Heart left ventricle (tissue), 13 donors: ENCODE measurements at regions not wholly inside any gene's neighbourhood (a gene's known extent, or its start where the extent isn't known, plus 50 kb on each side); places are given as distances from the start of the nearest gene placed in this dataset.

Experiments used
- POLR2A ChIP-seq, 2 donors: fragments of 450-650 bp; IDR thresholded peaks; one replicate each; pipeline ENCODE4 v1.6.1; 2017; ENCODE audit warnings: antibody characterized with exemption in 2 of 2, mild to moderate bottlenecking in 2 of 2, moderate library complexity in 2 of 2
- TF ChIP-seq, protein P1 (sequence below), 12 donors: fragments of 200-600 bp; sonication (generic) in 4 of 12; IDR thresholded peaks; one replicate each; pipeline versions ENCODE4 v1.5.0 to v1.8.0; 2018 to 2022; ENCODE audit warnings: antibody characterized with exemption in 12 of 12, mild to moderate bottlenecking in 5 of 12
- donor health status: ischemic (EF 13 %, LVEDD 7.1; RV severe dilation, severe dysfunction).
- donor health status: DM: no; HTN: yes; CAD: no.
- donor health status: DM: no; HTN: no; CAD: no.
- donor health status: ischemic (EF 25% LVEDD 6.9; RV normal size, moderate dysfunction).
- donor health status: ischemic (EF 25% LVEDD 5.7; RV mildly dilated, moderate dysfunction).
- donor health status: ischemic (EF 35%, LVEDD 5.7; RV mildly dilated, moderate dysfunction).
- donor health status: nonischemic (EF 11% LVEDD 7.7; RV severe dilation, severe dysfunction).
- donor health status: DM: yes; HTN: yes; CAD: no.
- donor health status: PGD.
- donor health status: ischemic (EF 29% LVEDD 5.4; RV normal size, mild dysfunction).
- donor health status: nonischemic (EF 23%, LVEDD 6.1; RV moderate dilation, normal function).

- TF ChIP-seq, protein P1, sequence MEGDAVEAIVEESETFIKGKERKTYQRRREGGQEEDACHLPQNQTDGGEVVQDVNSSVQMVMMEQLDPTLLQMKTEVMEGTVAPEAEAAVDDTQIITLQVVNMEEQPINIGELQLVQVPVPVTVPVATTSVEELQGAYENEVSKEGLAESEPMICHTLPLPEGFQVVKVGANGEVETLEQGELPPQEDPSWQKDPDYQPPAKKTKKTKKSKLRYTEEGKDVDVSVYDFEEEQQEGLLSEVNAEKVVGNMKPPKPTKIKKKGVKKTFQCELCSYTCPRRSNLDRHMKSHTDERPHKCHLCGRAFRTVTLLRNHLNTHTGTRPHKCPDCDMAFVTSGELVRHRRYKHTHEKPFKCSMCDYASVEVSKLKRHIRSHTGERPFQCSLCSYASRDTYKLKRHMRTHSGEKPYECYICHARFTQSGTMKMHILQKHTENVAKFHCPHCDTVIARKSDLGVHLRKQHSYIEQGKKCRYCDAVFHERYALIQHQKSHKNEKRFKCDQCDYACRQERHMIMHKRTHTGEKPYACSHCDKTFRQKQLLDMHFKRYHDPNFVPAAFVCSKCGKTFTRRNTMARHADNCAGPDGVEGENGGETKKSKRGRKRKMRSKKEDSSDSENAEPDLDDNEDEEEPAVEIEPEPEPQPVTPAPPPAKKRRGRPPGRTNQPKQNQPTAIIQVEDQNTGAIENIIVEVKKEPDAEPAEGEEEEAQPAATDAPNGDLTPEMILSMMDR (IDR thresholded peaks at IDR 0.05), result no peak
- TF ChIP-seq POLR2A (IDR thresholded peaks at IDR 0.05), result no peak
These were observed 786.0 kb upstream of the SLC39A10 start for GRCh38 chr2:194870974-194871535.
